B cell (primary cell): ENCODE measurements at regions not wholly inside any gene's neighbourhood (a gene's known extent, or its start where the extent isn't known, plus 50 kb on each side); places are given as distances from the start of the nearest gene placed in this dataset.

Experiments
- ATAC-seq: fragments of 200-7000 bp; cut with Tn5 transposase; one replicate; pipeline ENCODE4 v1.10.0; 2021; ENCODE audit warnings: low read depth, mild to moderate bottlenecking, moderate number of reproducible peaks, moderate library complexity
- CTCF ChIA-PET: fragments of 350-600 bp; sonication (Branson Sonifier 250); formaldehyde crosslinking; loops from one replicate; lab custom pipeline; 2021; ENCODE audit warnings: antibody characterized with exemption, inconsistent platforms; lab: Charles Lee
- POLR2A ChIA-PET: fragments of 350-600 bp; sonication (Branson Sonifier 250); formaldehyde crosslinking; loops from one replicate; lab custom pipeline; 2021; ENCODE audit warnings: antibody characterized with exemption; lab: Charles Lee
- DNase-seq: peaks from one replicate; pipeline ENCODE4 v3.0.0; 2013
- H2AFZ ChIP-seq: 2 replicates; pipeline ENCODE4 v1.6.1; 2012; ENCODE audit warnings: mild to moderate bottlenecking, low read depth, low read length; ENCODE audit not compliant: insufficient read depth, poor library complexity, severe bottlenecking
- H3K27ac ChIP-seq, 2 donors: 1 replicate in 1 of 2; 2 replicates in 1 of 2; pipeline ENCODE4 v1.5.1; 2012 to 2013; ENCODE audit warnings: low read length in 2 of 2, mild to moderate bottlenecking in 2 of 2, moderate library complexity in 1 of 2
- H3K27me3 ChIP-seq, 4 experiments: fragments of 200-600 bp in 1 of 4; sonication (generic) in 1 of 4; replicated peaks in 1 of 4; 1 replicate in 2 of 4; 2 replicates in 2 of 4; pipeline versions ENCODE4 v1.6.1 to v1.7.0; 2013 to 2016; ENCODE audit warnings: low read length in 3 of 4, mild to moderate bottlenecking in 2 of 4, mixed read lengths in 1 of 4, moderate library complexity in 1 of 4; ENCODE audit not compliant: insufficient read depth in 4 of 4, control insufficient read depth in 3 of 4; ENCODE audit errors: control extremely low read depth in 1 of 4
- H3K36me3 ChIP-seq, 2 experiments: replicated peaks in 1 of 2; 1 replicate in 1 of 2; 2 replicates in 1 of 2; pipeline versions ENCODE4 v1.6.1 to v1.7.1; 2013; ENCODE audit warnings: low read length in 1 of 2; ENCODE audit not compliant: insufficient read depth in 2 of 2, control insufficient read depth in 1 of 2; ENCODE audit errors: control extremely low read depth in 1 of 2, extremely low read depth in 1 of 2
- H3K4me1 ChIP-seq, 2 donors: fragments of 200-600 bp in 1 of 2; sonication (generic) in 1 of 2; 1 replicate in 1 of 2; 2 replicates in 1 of 2; pipeline versions ENCODE4 v1.5.1 to v1.6.1; 2013 to 2017; ENCODE audit warnings: low read length in 2 of 2; ENCODE audit not compliant: control insufficient read depth in 2 of 2, insufficient read depth in 2 of 2
- H3K4me2 ChIP-seq: replicated peaks from 2 replicates; pipeline ENCODE3; 2012; ENCODE audit warnings: mild to moderate bottlenecking, low read depth, low read length; ENCODE audit not compliant: poor library complexity, severe bottlenecking
- H3K4me3 ChIP-seq, 5 experiments: fragments of 200-600 bp in 1 of 5; sonication (generic) in 1 of 5; 1 replicate in 3 of 5; 2 replicates in 2 of 5; pipeline versions ENCODE4 v1.5.1 to v1.7.0; 2011 to 2016; ENCODE audit warnings: low read length in 4 of 5, mild to moderate bottlenecking in 4 of 5, low read depth in 2 of 5, control low read depth in 1 of 5, moderate library complexity in 1 of 5; ENCODE audit not compliant: insufficient read depth in 1 of 5; ENCODE audit errors: control extremely low read depth in 1 of 5, extremely low read depth in 1 of 5
- H3K79me2 ChIP-seq: fragments of 200-600 bp; sonication (generic); one replicate; pipeline ENCODE4 v1.6.0; 2016; ENCODE audit warnings: low read length; ENCODE audit not compliant: control insufficient read depth, insufficient read depth
- H3K9ac ChIP-seq: fragments of 200-600 bp; sonication (generic); 2 replicates; pipeline ENCODE4 v1.6.1; 2017; ENCODE audit warnings: mild to moderate bottlenecking, low read length, moderate library complexity
- H3K9me3 ChIP-seq, 3 donors: one replicate each; pipeline versions ENCODE4 v1.6.1 to v1.7.1; 2013; ENCODE audit warnings: low read length in 2 of 3; ENCODE audit not compliant: control insufficient read depth in 2 of 3, insufficient read depth in 1 of 3; ENCODE audit errors: control extremely low read depth in 1 of 3
- H4K20me1 ChIP-seq: 2 replicates; pipeline ENCODE4 v1.6.0; 2012; ENCODE audit warnings: mild to moderate bottlenecking, low read length; ENCODE audit not compliant: insufficient read depth, control insufficient read depth, poor library complexity, severe bottlenecking
- H3K27ac Mint-ChIP-seq: one replicate; pipeline ENCODE4 v1.8.0; 2021; ENCODE audit warnings: mixed read lengths
- H3K27me3 Mint-ChIP-seq: one replicate; pipeline ENCODE4 v1.8.0; 2021; ENCODE audit warnings: mixed read lengths
- H3K4me1 Mint-ChIP-seq: one replicate; pipeline ENCODE4 v1.8.0; 2021; ENCODE audit warnings: mixed read lengths
- H3K4me3 Mint-ChIP-seq: one replicate; pipeline ENCODE4 v1.8.0; 2021; ENCODE audit warnings: mixed read lengths
- H3K9me3 Mint-ChIP-seq: one replicate; pipeline ENCODE4 v1.8.0; 2022; ENCODE audit warnings: mixed read lengths; ENCODE audit not compliant: insufficient read depth
- CTCF ChIP-seq: fragments of 200-600 bp; IDR thresholded peaks from one replicate; pipeline ENCODE4 v1.8.0; 2022; ENCODE audit warnings: antibody characterized with exemption, mild to moderate bottlenecking
- EZH2 ChIP-seq: IDR thresholded peaks from 2 replicates; pipeline ENCODE4 v1.6.1; 2012; ENCODE audit warnings: borderline replicate concordance, low read depth, mild to moderate bottlenecking, moderate library complexity, low read length; ENCODE audit not compliant: insufficient read depth, poor library complexity, severe bottlenecking
- WGBS: methylation state at CpG from one replicate; pipeline ENCODE4 v1.1.5; 2013; ENCODE audit warnings: missing lambda C conversion rate; ENCODE audit not compliant: insufficient coverage; 5-methylcytosine and 5-hydroxymethylcytosine counted together
- intact Hi-C: fragments of 100-400 bp; cut with micrococcal nuclease; formaldehyde crosslinking; loops from one replicate; pipeline ENCODE4 v1.10.0; 2022

GRCh38 chr13:99041788-99042187, 63.9 kb upstream of the DOCK9 start:
- Mint-ChIP-seq H3K9me3 (no peaks in the 10 kb centered on the region), H3K27me3 (peaks cover 47% of the 10 kb centered on the region), H3K4me1 (peaks cover 19% of the 10 kb centered on the region), H3K4me3 (no peak overlapping the region), H3K27ac (no peak overlapping the region)
- Histone ChIP-seq H3K9me3 (peaks cover 0 to 1% (median 0%) of the 10 kb centered on the region in 3 donors), H4K20me1 (peaks cover 46% of the 10 kb centered on the region), H3K27ac (no peak overlapping the region), H3K79me2 (peaks cover 26% of the 10 kb centered on the region), H2AFZ (no peak overlapping the region), H3K4me2 (no peak overlapping the region), H3K4me1 (peaks cover 15 to 40% of the 10 kb centered on the region in 2 donors), H3K36me3 (no peaks in the 10 kb centered on the region), H3K4me3 (no peak overlapping the region), H3K27me3 (peaks cover 0 to 45% (median 39%) of the 10 kb centered on the region in 4 experiments), H3K9ac (no peak overlapping the region)
- POLR2A ChIA-PET, result no interaction called here
- CTCF ChIA-PET, result interaction anchor here (0.9 kb wide), 1 partner anchor 8 kb away, joined by 4 read pairs; no protein-coding TSS in a partner anchor
- WGBS, result 40% methylated on average over 2 of the region's 5 CpGs
- DNase-seq (no peak), ATAC-seq (no peak)
- intact Hi-C loops, result no loop called here
- TF ChIP-seq EZH2, result no peak
- no peak for TF ChIP-seq CTCF

- peaks cover 19% of the 10 kb centered on the region for H3K4me1 Mint-ChIP-seq
Measured at GRCh38 chr13:99042521-99043250, 64.8 kb upstream of the DOCK9 start.

More at GRCh38 chr13:99042521-99043250, 64.8 kb upstream of the DOCK9 start:
- Histone ChIP-seq H3K4me1 (peaks cover 16 to 43% of the 10 kb centered on the region in 2 donors), H3K36me3 (no peaks in the 10 kb centered on the region), H3K27ac (no peak overlapping the region), H3K79me2 (peaks cover 26% of the 10 kb centered on the region), H3K27me3 (peaks cover 0 to 50% (median 43%) of the 10 kb centered on the region in 4 experiments), H3K9ac (no peak overlapping the region), H3K4me3 (no peak overlapping the region), H4K20me1 (peaks cover 51% of the 10 kb centered on the region), H2AFZ (no peak overlapping the region), H3K9me3 (peaks cover 0 to 1% (median 0%) of the 10 kb centered on the region in 3 donors), H3K4me2 (no peak overlapping the region)
- H3K27me3 Mint-ChIP-seq, result peaks cover 48% of the 10 kb centered on the region
- no peak overlapping the region for H3K27ac Mint-ChIP-seq
- CTCF ChIA-PET, result no interaction called here
- intact Hi-C loops, result no loop called here
- DNase-seq (no peak), ATAC-seq (no peak)
- no peaks in the 10 kb centered on the region for H3K9me3 Mint-ChIP-seq
- no peak overlapping the region for H3K4me3 Mint-ChIP-seq
- TF ChIP-seq EZH2 (no peak), CTCF (no peak)
- WGBS, result 60% methylated on average over 1 of the region's 4 CpGs
- POLR2A ChIA-PET, result no interaction called here
